MM.1S (cell line): ENCODE measurements at regions not wholly inside any gene's neighbourhood (a gene's known extent, or its start where the extent isn't known, plus 50 kb on each side); places are given as distances from the start of the nearest gene placed in this dataset.

ENCODE experiments used
- DNase-seq: peaks from one replicate; pipeline ENCODE4 v3.0.0-alpha.2; 2015
- H2AFZ ChIP-seq: fragments of 300-600 bp; sonication (generic); 2 replicates; pipeline ENCODE4 v1.6.0; 2016; ENCODE audit warnings: antibody characterized with exemption, low read length
- H3F3A ChIP-seq: fragments of 300-600 bp; sonication (generic); 2 replicates; pipeline ENCODE4 v1.6.1; 2016; ENCODE audit warnings: mild to moderate bottlenecking, antibody characterized with exemption, low read length, moderate library complexity, mixed read lengths; ENCODE audit not compliant: insufficient read depth
- H3K27ac ChIP-seq: fragments of 300-600 bp; sonication (generic); 2 replicates; pipeline ENCODE4 v1.5.1; 2016; ENCODE audit warnings: mild to moderate bottlenecking, low read length
- H3K27me3 ChIP-seq: fragments of 300-600 bp; sonication (generic); replicated peaks from 2 replicates; pipeline ENCODE4 v1.6.0; 2016; ENCODE audit warnings: low read length; ENCODE audit not compliant: insufficient read depth
- H3K36me3 ChIP-seq: fragments of 300-600 bp; sonication (generic); replicated peaks from 2 replicates; pipeline ENCODE4 v1.6.1; 2016; ENCODE audit warnings: mild to moderate bottlenecking, low read length, mixed read lengths; ENCODE audit not compliant: insufficient read depth
- H3K4me1 ChIP-seq: fragments of 300-600 bp; sonication (generic); 2 replicates; pipeline ENCODE4 v1.6.1; 2016; ENCODE audit warnings: low read length, mixed read lengths
- H3K4me2 ChIP-seq: fragments of 300-600 bp; sonication (generic); 2 replicates; pipeline ENCODE4 v1.6.0; 2016; ENCODE audit warnings: low read depth, low read length
- H3K4me3 ChIP-seq: fragments of 300-600 bp; sonication (generic); 2 replicates; pipeline ENCODE4 v1.5.1; 2016; ENCODE audit warnings: low read length, mixed read lengths
- H3K79me2 ChIP-seq: fragments of 300-600 bp; sonication (generic); 2 replicates; pipeline ENCODE4 v1.6.1; 2016; ENCODE audit warnings: mixed run types, low read length, mixed read lengths
- H3K9ac ChIP-seq: fragments of 300-600 bp; sonication (generic); 2 replicates; pipeline ENCODE4 v1.6.1; 2016; ENCODE audit warnings: low read length, mixed read lengths
- H3K9me2 ChIP-seq: fragments of 300-600 bp; sonication (generic); replicated peaks from 2 replicates; pipeline ENCODE4 v1.6.1; 2016; ENCODE audit warnings: mild to moderate bottlenecking, low read length, mixed read lengths; ENCODE audit not compliant: insufficient read depth
- H3K9me3 ChIP-seq: fragments of 300-600 bp; sonication (generic); replicated peaks from 2 replicates; pipeline ENCODE4 v1.6.1; 2016; ENCODE audit warnings: mild to moderate bottlenecking, low read length, mixed read lengths; ENCODE audit not compliant: insufficient read depth
- H4K20me1 ChIP-seq: fragments of 300-600 bp; sonication (generic); 2 replicates; pipeline ENCODE4 v1.6.1; 2016; ENCODE audit warnings: mild to moderate bottlenecking, low read length, moderate library complexity, mixed read lengths; ENCODE audit not compliant: insufficient read depth
- EZH2 ChIP-seq: fragments of 300-600 bp; sonication (generic); optimal IDR thresholded peaks from 2 replicates; pipeline ENCODE3; 2017; ENCODE audit warnings: low read depth, mild to moderate bottlenecking, antibody characterized with exemption, low read length, mixed read lengths
- EZH2phosphoT487 ChIP-seq: fragments of 300-600 bp; sonication (generic); IDR thresholded peaks from 2 replicates; pipeline ENCODE4 v1.6.1; 2018; ENCODE audit warnings: antibody characterized with exemption, low read length
- TF ChIP-seq, protein P1 (sequence below): fragments of 300-600 bp; sonication (generic); IDR thresholded peaks from 2 replicates; pipeline ENCODE4 v1.5.1; 2016; ENCODE audit warnings: antibody characterized with exemption, low read length, mixed read lengths

GRCh38 chr20:4513720-4514119 is 172.5 kb upstream of the PRNP start:
- Histone ChIP-seq H4K20me1 (no peaks in the 10 kb centered on the region), H3K4me2 (no peak overlapping the region), H3K9ac (no peak overlapping the region), H3K79me2 (no peaks in the 10 kb centered on the region), H2AFZ (no peak overlapping the region), H3K9me3 (no peaks in the 10 kb centered on the region), H3K4me1 (no peaks in the 10 kb centered on the region), H3F3A (no peaks in the 10 kb centered on the region), H3K36me3 (no peaks in the 10 kb centered on the region), H3K27me3 (no peaks in the 10 kb centered on the region), H3K9me2 (no peaks in the 10 kb centered on the region), H3K27ac (no peak overlapping the region), H3K4me3 (no peak overlapping the region)
- TF ChIP-seq EZH2phosphoT487 (no peak), EZH2 (no peak)
- TF ChIP-seq, protein P1, sequence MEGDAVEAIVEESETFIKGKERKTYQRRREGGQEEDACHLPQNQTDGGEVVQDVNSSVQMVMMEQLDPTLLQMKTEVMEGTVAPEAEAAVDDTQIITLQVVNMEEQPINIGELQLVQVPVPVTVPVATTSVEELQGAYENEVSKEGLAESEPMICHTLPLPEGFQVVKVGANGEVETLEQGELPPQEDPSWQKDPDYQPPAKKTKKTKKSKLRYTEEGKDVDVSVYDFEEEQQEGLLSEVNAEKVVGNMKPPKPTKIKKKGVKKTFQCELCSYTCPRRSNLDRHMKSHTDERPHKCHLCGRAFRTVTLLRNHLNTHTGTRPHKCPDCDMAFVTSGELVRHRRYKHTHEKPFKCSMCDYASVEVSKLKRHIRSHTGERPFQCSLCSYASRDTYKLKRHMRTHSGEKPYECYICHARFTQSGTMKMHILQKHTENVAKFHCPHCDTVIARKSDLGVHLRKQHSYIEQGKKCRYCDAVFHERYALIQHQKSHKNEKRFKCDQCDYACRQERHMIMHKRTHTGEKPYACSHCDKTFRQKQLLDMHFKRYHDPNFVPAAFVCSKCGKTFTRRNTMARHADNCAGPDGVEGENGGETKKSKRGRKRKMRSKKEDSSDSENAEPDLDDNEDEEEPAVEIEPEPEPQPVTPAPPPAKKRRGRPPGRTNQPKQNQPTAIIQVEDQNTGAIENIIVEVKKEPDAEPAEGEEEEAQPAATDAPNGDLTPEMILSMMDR = no peak
- no peak for DNase-seq

DNA sequence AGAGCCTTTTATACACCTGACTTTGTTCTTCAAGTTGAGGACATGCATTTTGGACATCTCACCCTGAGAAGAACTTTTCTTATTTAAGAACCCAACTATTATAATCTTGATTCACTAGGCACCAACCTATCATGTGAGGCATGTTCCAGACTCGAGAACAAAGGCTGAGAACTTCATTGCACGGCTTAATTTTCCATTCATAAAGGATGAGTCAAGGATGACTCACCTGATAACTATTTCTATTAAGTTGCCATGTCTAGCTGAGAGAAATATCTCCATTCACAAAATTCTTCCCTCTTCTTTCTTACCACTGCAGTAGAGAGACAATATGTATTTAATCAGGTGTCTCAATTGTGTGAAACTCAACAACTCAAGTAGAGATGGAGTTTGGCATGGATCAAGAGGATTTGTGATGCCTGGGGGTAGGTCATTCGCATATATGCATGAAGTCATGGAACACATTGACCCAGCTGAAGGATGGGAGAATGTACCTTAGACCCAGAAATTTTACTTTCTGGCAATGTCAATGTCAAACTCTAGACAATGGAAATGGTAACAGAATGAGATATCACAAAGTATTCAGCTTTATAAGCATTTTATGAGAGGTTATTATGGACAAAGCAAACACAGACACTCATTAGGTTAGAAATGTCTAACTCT is 173.2 kb upstream of the PRNP start:
- TF ChIP-seq, protein P1 = no peak
- TF ChIP-seq EZH2phosphoT487 (no peak), EZH2 (no peak)
- Histone ChIP-seq H3K36me3 (no peaks in the 10 kb centered on the region), H3K4me3 (no peak overlapping the region)

GRCh38 chr20:4511776-4512175 is 174.5 kb upstream of the PRNP start:
- H3K36me3 ChIP-seq = no peaks in the 10 kb centered on the region
- no peak overlapping the region for H3K27ac ChIP-seq
- no peak overlapping the region for H2AFZ ChIP-seq
- no peak overlapping the region for H3K4me2 ChIP-seq
- H3K79me2 ChIP-seq = no peaks in the 10 kb centered on the region
- no peak for TF ChIP-seq EZH2phosphoT487
- TF ChIP-seq EZH2 = no peak
- TF ChIP-seq, protein P1 = no peak
- H3F3A ChIP-seq = no peaks in the 10 kb centered on the region
- no peak overlapping the region for H3K4me3 ChIP-seq
- no peaks in the 10 kb centered on the region for H3K9me3 ChIP-seq
- H3K4me1 ChIP-seq = no peaks in the 10 kb centered on the region
- H3K27me3 ChIP-seq = no peaks in the 10 kb centered on the region
- no peaks in the 10 kb centered on the region for H3K9me2 ChIP-seq
- no peak for DNase-seq
- H4K20me1 ChIP-seq = no peaks in the 10 kb centered on the region
- no peak overlapping the region for H3K9ac ChIP-seq

More for the DNA sequence above, 173.2 kb upstream of the PRNP start:
- Histone ChIP-seq H2AFZ (no peak overlapping the region), H3K27me3 (no peaks in the 10 kb centered on the region), H3K79me2 (no peaks in the 10 kb centered on the region), H3K9ac (no peak overlapping the region), H3K9me3 (no peaks in the 10 kb centered on the region), H4K20me1 (no peaks in the 10 kb centered on the region), H3F3A (no peaks in the 10 kb centered on the region), H3K27ac (no peak overlapping the region), H3K4me1 (no peaks in the 10 kb centered on the region), H3K9me2 (no peaks in the 10 kb centered on the region), H3K4me2 (no peak overlapping the region)
- DNase-seq = no peak
